Caco-2 (cell line): ENCODE measurements at regions not wholly inside any gene's neighbourhood (a gene's known extent, or its start where the extent isn't known, plus 50 kb on each side); places are given as distances from the start of the nearest gene placed in this dataset.

Source experiments
- BruUV-seq: library from RNA; stranded (reverse); fragments of 400-500 nt; replicated peaks from 2 replicates; lab custom pipeline; 2021; lab: Mats Ljungman, UMichigan
- CTCF ChIA-PET: fragments of 300-600 bp; sonication (Branson Sonifier 250); formaldehyde crosslinking; loops from one replicate; lab custom pipeline; 2022; ENCODE audit warnings: antibody characterized with exemption; lab: Charles Lee
- POLR2A ChIA-PET: fragments of 300-600 bp; sonication (Branson Sonifier 250); formaldehyde crosslinking; loops from one replicate; lab custom pipeline; 2022; ENCODE audit warnings: antibody characterized with exemption; lab: Charles Lee
- DNase-seq, 2 experiments: peaks; one replicate each; pipeline versions ENCODE4 v3.0.0 to v3.0.0-alpha.2; 2020 to 2022
- H3K27me3 ChIP-seq: replicated peaks from 2 replicates; pipeline ENCODE4 v1.6.0; 2011; ENCODE audit warnings: low read length; ENCODE audit not compliant: control insufficient read depth, insufficient read depth
- H3K36me3 ChIP-seq: 2 replicates; pipeline ENCODE4 v1.5.1; 2011; ENCODE audit warnings: low read length; ENCODE audit not compliant: control insufficient read depth, insufficient read depth
- H3K4me1 ChIP-seq: fragments of 250-450 bp; sonication (Bioruptor Pico); 2 replicates; pipeline ENCODE4 v1.5.1; 2020; ENCODE audit warnings: mild to moderate bottlenecking
- H3K4me3 ChIP-seq: 2 replicates; pipeline ENCODE4 v1.5.1; 2011; ENCODE audit warnings: low read depth, mild to moderate bottlenecking, control low read depth, low read length
- H3K9me3 ChIP-seq: fragments of 250-450 bp; sonication (Bioruptor Pico); 2 replicates; pipeline ENCODE4 v1.5.1; 2020; ENCODE audit warnings: mild to moderate bottlenecking, moderate library complexity
- H3K27ac Mint-ChIP-seq: one replicate; pipeline ENCODE4 v1.8.0; 2022; ENCODE audit warnings: mixed read lengths; ENCODE audit not compliant: unreplicated experiment
- H3K27me3 Mint-ChIP-seq: one replicate; pipeline ENCODE4 v1.8.0; 2022; ENCODE audit warnings: mixed read lengths; ENCODE audit not compliant: insufficient read depth, unreplicated experiment
- H3K36me3 Mint-ChIP-seq: one replicate; pipeline ENCODE4 v1.8.0; 2022; ENCODE audit warnings: mild to moderate bottlenecking, mixed read lengths; ENCODE audit not compliant: insufficient read depth, unreplicated experiment
- H3K4me1 Mint-ChIP-seq: one replicate; pipeline ENCODE4 v1.8.0; 2022; ENCODE audit warnings: low read depth, mixed read lengths; ENCODE audit not compliant: unreplicated experiment
- H3K4me3 Mint-ChIP-seq: one replicate; pipeline ENCODE4 v1.8.0; 2022; ENCODE audit warnings: mild to moderate bottlenecking, moderate library complexity, mixed read lengths; ENCODE audit not compliant: unreplicated experiment
- H3K9me3 Mint-ChIP-seq: one replicate; pipeline ENCODE4 v1.8.0; 2022; ENCODE audit warnings: mixed read lengths; ENCODE audit not compliant: unreplicated experiment
- intact Hi-C: fragments of 100-400 bp; cut with micrococcal nuclease; formaldehyde crosslinking; loops from one replicate; pipeline ENCODE4 v1.10.0; 2022; ENCODE audit not compliant: unreplicated experiment
- TF ChIP-seq, protein P1 (sequence below), 2 experiments: fragments of 200-600 bp in 1 of 2; IDR thresholded peaks; 1 replicate in 1 of 2; 2 replicates in 1 of 2; pipeline versions ENCODE4 v1.5.1 to v1.8.0; 2011 to 2022; ENCODE audit warnings: antibody characterized with exemption in 1 of 2, control low read depth in 1 of 2, inconsistent platforms in 1 of 2, low read depth in 1 of 2, low read length in 1 of 2, mild to moderate bottlenecking in 1 of 2, moderate library complexity in 1 of 2; ENCODE audit not compliant: insufficient read depth in 1 of 2, severe bottlenecking in 1 of 2, unreplicated experiment in 1 of 2

DNA sequence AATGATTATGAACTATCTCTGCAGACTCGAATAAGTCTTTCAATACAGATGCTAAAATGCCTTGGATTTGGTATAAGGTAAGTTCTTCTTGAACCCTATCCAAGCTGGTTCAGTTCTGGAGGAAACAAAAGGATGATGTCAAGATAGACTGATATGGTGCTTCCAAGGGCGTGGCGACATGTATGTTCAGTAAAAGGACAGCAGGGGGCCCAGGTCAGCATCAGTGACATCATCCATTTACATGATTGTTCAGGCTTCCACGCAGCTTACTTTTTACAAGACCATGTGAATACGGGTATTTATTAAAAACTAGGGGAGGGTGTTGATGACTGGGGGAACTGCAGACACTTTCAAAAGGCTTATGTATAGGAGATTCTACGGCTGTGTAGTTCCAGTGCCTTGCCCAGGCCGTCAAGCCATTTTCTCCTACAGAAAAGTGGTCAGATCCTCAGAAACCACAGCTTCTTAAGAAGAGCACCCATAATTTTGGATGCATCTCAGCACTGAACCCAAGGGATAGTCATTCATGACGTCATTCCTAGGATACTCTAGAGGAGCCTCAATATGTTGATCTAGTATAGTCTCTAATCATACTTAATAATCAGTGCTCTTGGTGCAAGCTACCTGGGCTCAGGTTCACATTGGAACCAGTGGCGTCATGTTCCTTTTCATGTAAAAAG, 527.7 kb downstream of the FUT8 start:
- no peak overlapping the region for H3K27ac Mint-ChIP-seq
- H3K4me1 Mint-ChIP-seq: no peaks in the 10 kb centered on the region
- Histone ChIP-seq H3K4me1 (no peaks in the 10 kb centered on the region), H3K4me3 (no peak overlapping the region), H3K9me3 (no peaks in the 10 kb centered on the region), H3K36me3 (no peaks in the 10 kb centered on the region), H3K27me3 (no peaks in the 10 kb centered on the region)
- no peaks in the 10 kb centered on the region for H3K9me3 Mint-ChIP-seq
- intact Hi-C loops: loop anchor here (1.0 kb wide), 1 partner anchor 130 kb away; no protein-coding TSS in a partner anchor
- H3K4me3 Mint-ChIP-seq: no peak overlapping the region
- peak in 1 of 2 experiments; percentile 40 for DNase-seq
- H3K36me3 Mint-ChIP-seq: no peaks in the 10 kb centered on the region
- peaks cover 4% of the 10 kb centered on the region for H3K27me3 Mint-ChIP-seq
- POLR2A ChIA-PET: no interaction called here
- CTCF ChIA-PET: interaction anchor here (0.6 to 1.9 kb wide), 2 partner anchors 19 to 525 kb away, joined by 3 to 6 read pairs; no protein-coding TSS in a partner anchor
- no TSS peak for BruUV-seq
- TF ChIP-seq, protein P1, sequence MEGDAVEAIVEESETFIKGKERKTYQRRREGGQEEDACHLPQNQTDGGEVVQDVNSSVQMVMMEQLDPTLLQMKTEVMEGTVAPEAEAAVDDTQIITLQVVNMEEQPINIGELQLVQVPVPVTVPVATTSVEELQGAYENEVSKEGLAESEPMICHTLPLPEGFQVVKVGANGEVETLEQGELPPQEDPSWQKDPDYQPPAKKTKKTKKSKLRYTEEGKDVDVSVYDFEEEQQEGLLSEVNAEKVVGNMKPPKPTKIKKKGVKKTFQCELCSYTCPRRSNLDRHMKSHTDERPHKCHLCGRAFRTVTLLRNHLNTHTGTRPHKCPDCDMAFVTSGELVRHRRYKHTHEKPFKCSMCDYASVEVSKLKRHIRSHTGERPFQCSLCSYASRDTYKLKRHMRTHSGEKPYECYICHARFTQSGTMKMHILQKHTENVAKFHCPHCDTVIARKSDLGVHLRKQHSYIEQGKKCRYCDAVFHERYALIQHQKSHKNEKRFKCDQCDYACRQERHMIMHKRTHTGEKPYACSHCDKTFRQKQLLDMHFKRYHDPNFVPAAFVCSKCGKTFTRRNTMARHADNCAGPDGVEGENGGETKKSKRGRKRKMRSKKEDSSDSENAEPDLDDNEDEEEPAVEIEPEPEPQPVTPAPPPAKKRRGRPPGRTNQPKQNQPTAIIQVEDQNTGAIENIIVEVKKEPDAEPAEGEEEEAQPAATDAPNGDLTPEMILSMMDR (IDR thresholded peaks at IDR 0.05; ENCODE audit: insufficient read depth in 1 of 2, low read depth in 1 of 2, low read length in 1 of 2, severe bottlenecking in 1 of 2, unreplicated experiment in 1 of 2): peak; percentile 48 to 52

DNA sequence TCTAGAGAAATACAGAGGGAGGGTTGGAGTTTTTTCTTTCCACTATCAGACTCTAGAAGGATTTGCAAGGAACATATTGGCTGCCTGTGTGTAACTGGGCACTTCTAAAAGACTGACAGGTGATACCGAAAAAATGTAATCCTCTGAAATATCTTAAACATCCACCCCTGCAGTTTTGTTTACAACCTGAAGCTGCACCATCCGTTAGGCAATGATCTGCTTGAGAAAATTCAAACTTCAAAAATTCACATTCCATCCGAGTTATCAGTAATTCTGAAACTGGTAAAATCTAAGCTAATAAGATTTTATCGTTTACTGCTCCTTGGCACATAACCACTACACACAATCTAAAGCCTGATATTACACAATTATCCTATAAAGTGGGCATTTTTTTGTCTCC, 528.6 kb downstream of the FUT8 start:
- H3K36me3 ChIP-seq: no peaks in the 10 kb centered on the region
- no peaks in the 10 kb centered on the region for H3K4me1 ChIP-seq
- Mint-ChIP-seq H3K36me3 (no peaks in the 10 kb centered on the region), H3K4me1 (no peaks in the 10 kb centered on the region), H3K27ac (no peak overlapping the region), H3K9me3 (no peaks in the 10 kb centered on the region), H3K27me3 (peaks cover 4% of the 10 kb centered on the region), H3K4me3 (no peak overlapping the region)
- intact Hi-C loops: no loop called here
- TF ChIP-seq, protein P1 (IDR thresholded peaks at IDR 0.05; ENCODE audit: insufficient read depth in 1 of 2, low read depth in 1 of 2, low read length in 1 of 2, severe bottlenecking in 1 of 2, unreplicated experiment in 1 of 2): no peak
- no peaks in the 10 kb centered on the region for H3K9me3 ChIP-seq
- BruUV-seq: no TSS peak
- CTCF ChIA-PET: interaction anchor here (0.6 to 1.9 kb wide), 3 partner anchors 16 to 683 kb away, joined by 3 to 6 read pairs (median 4); no protein-coding TSS in a partner anchor
- no peak for DNase-seq
- no peak overlapping the region for H3K4me3 ChIP-seq
- POLR2A ChIA-PET: no interaction called here
- no peaks in the 10 kb centered on the region for H3K27me3 ChIP-seq

DNA sequence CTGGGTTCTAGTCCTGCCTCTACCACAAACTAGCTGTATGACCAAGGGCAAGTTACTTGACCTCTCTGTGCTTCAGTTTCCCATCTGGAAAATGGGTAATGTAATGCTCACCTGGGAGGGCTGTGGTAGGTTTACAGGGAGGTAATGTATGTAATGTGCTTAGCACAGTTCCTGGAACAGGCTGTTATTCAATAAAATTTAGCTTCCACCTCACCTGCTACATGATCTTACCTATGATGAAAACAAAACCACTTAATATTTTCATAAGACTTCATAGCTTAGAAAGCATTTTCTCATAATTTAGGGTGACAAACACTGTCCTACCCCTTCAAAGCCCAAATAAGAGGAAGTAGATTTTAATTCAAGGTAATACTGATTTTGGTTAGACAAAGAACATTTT, 530.6 kb downstream of the FUT8 start:
- Mint-ChIP-seq H3K36me3 (no peaks in the 10 kb centered on the region), H3K27me3 (peaks cover 1% of the 10 kb centered on the region), H3K27ac (no peak overlapping the region), H3K9me3 (no peaks in the 10 kb centered on the region), H3K4me3 (no peak overlapping the region), H3K4me1 (peaks cover 4% of the 10 kb centered on the region)
- TF ChIP-seq, protein P1 (IDR thresholded peaks at IDR 0.05; ENCODE audit: insufficient read depth in 1 of 2, low read depth in 1 of 2, low read length in 1 of 2, severe bottlenecking in 1 of 2, unreplicated experiment in 1 of 2): no peak
- Histone ChIP-seq H3K27me3 (no peaks in the 10 kb centered on the region; the same call in 1 of the 2 replicates), H3K9me3 (no peaks in the 10 kb centered on the region), H3K4me3 (no peak overlapping the region), H3K4me1 (no peaks in the 10 kb centered on the region), H3K36me3 (no peaks in the 10 kb centered on the region)
- no peak for DNase-seq
- ChIA-PET POLR2A (no interaction called here), CTCF (no interaction called here)
- intact Hi-C loops: no loop called here
- BruUV-seq: no TSS peak
